Loucy (cell line): ENCODE measurements at regions not wholly inside any gene's neighbourhood (a gene's known extent, or its start where the extent isn't known, plus 50 kb on each side); places are given as distances from the start of the nearest gene placed in this dataset.

Experiments
- H2AFZ ChIP-seq: fragments of 200-600 bp; sonication (generic); 2 replicates; pipeline ENCODE4 v1.6.0; 2016; ENCODE audit warnings: antibody characterized with exemption, mild to moderate bottlenecking, low read length, moderate library complexity
- H3F3A ChIP-seq: fragments of 200-600 bp; 2 replicates; pipeline ENCODE4 v1.6.0; 2016; ENCODE audit warnings: antibody characterized with exemption, low read depth, mild to moderate bottlenecking
- H3K27me3 ChIP-seq: fragments of 200-600 bp; sonication (generic); 2 replicates; pipeline ENCODE4 v1.6.1; 2014; ENCODE audit warnings: low read length, mild to moderate bottlenecking; ENCODE audit not compliant: insufficient read depth, poor library complexity, severe bottlenecking
- H3K36me3 ChIP-seq: fragments of 200-600 bp; sonication (generic); 2 replicates; pipeline ENCODE4 v1.6.1; 2016; ENCODE audit warnings: low read length; ENCODE audit not compliant: insufficient read depth
- H3K4me1 ChIP-seq: fragments of 200-600 bp; sonication (generic); 2 replicates; pipeline ENCODE4 v1.5.1; 2014; ENCODE audit warnings: low read length, mild to moderate bottlenecking; ENCODE audit not compliant: insufficient read depth, poor library complexity, severe bottlenecking
- H3K4me2 ChIP-seq: fragments of 200-600 bp; sonication (generic); 2 replicates; pipeline ENCODE4 v1.6.0; 2014; ENCODE audit warnings: antibody characterized with exemption, low read length, low read depth, mild to moderate bottlenecking; ENCODE audit not compliant: poor library complexity, severe bottlenecking
- H3K4me3 ChIP-seq: fragments of 200-600 bp; sonication (generic); 2 replicates; pipeline ENCODE4 v1.5.1; 2014; ENCODE audit warnings: low read length, mild to moderate bottlenecking, mixed read lengths; ENCODE audit not compliant: poor library complexity, severe bottlenecking
- H3K79me2 ChIP-seq: fragments of 200-600 bp; sonication (generic); 2 replicates; pipeline ENCODE4 v1.6.1; 2014; ENCODE audit warnings: low read length; ENCODE audit not compliant: insufficient read depth
- H3K9ac ChIP-seq: fragments of 200-600 bp; sonication (generic); 2 replicates; pipeline ENCODE4 v1.6.0; 2014; ENCODE audit warnings: mild to moderate bottlenecking, low read depth, low read length, moderate library complexity; ENCODE audit not compliant: poor library complexity, severe bottlenecking
- H3K9me2 ChIP-seq: fragments of 200-600 bp; sonication (generic); replicated peaks from 2 replicates; pipeline ENCODE4 v1.6.1; 2016; ENCODE audit warnings: low read depth, low read length, mixed read lengths
- H3K9me3 ChIP-seq: fragments of 200-600 bp; sonication (generic); 2 replicates; pipeline ENCODE4 v1.6.1; 2014; ENCODE audit warnings: mild to moderate bottlenecking, antibody characterized with exemption, low read length, low read depth; ENCODE audit not compliant: insufficient read depth
- H4K20me1 ChIP-seq: fragments of 200-600 bp; sonication (generic); 2 replicates; pipeline ENCODE4 v1.6.0; 2014; ENCODE audit warnings: antibody characterized with exemption, low read length, mild to moderate bottlenecking; ENCODE audit not compliant: insufficient read depth, poor library complexity, severe bottlenecking
- EZH2phosphoT487 ChIP-seq: fragments of 200-600 bp; IDR thresholded peaks from 2 replicates; pipeline ENCODE4 v1.6.1; 2018; ENCODE audit warnings: antibody characterized with exemption, mild to moderate bottlenecking, moderate library complexity, borderline replicate concordance
- TF ChIP-seq, protein P1 (sequence below): fragments of 200-600 bp; sonication (generic); conservative IDR thresholded peaks from 2 replicates; pipeline ENCODE4 v1.5.1; 2014; ENCODE audit warnings: mild to moderate bottlenecking, antibody characterized with exemption, low read length

DNA sequence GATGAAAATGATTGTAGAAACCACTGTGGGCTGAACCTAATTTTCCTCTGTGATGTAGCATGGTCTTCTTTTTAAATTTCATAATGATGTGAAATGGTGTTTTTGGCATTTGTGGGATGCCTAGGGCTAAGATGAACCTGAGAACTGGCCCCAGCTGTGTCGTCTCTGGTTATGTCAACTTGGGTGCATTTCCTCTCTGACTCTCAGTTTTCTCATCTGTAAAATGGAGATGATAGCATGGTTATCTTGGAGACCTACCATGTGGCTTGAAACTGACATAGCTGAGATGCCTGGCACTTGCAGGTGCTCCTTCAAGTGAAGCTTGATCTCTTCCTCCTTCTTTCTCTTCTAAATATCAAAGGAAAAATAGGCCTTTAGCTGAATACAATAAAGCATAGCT is 77.8 kb downstream of the BOD1 start:
- Histone ChIP-seq H3K27me3 (no peaks in the 10 kb centered on the region), H3K9me3 (no peaks in the 10 kb centered on the region), H4K20me1 (no peaks in the 10 kb centered on the region), H3K36me3 (no peaks in the 10 kb centered on the region), H3K4me1 (no peaks in the 10 kb centered on the region), H3K9ac (no peak overlapping the region), H2AFZ (no peak overlapping the region), H3K4me2 (no peak overlapping the region), H3K4me3 (no peak overlapping the region), H3K9me2 (no peaks in the 10 kb centered on the region), H3K79me2 (no peaks in the 10 kb centered on the region), H3F3A (no peaks in the 10 kb centered on the region)
- TF ChIP-seq EZH2phosphoT487 = no peak
- TF ChIP-seq, protein P1, sequence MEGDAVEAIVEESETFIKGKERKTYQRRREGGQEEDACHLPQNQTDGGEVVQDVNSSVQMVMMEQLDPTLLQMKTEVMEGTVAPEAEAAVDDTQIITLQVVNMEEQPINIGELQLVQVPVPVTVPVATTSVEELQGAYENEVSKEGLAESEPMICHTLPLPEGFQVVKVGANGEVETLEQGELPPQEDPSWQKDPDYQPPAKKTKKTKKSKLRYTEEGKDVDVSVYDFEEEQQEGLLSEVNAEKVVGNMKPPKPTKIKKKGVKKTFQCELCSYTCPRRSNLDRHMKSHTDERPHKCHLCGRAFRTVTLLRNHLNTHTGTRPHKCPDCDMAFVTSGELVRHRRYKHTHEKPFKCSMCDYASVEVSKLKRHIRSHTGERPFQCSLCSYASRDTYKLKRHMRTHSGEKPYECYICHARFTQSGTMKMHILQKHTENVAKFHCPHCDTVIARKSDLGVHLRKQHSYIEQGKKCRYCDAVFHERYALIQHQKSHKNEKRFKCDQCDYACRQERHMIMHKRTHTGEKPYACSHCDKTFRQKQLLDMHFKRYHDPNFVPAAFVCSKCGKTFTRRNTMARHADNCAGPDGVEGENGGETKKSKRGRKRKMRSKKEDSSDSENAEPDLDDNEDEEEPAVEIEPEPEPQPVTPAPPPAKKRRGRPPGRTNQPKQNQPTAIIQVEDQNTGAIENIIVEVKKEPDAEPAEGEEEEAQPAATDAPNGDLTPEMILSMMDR = no peak

DNA sequence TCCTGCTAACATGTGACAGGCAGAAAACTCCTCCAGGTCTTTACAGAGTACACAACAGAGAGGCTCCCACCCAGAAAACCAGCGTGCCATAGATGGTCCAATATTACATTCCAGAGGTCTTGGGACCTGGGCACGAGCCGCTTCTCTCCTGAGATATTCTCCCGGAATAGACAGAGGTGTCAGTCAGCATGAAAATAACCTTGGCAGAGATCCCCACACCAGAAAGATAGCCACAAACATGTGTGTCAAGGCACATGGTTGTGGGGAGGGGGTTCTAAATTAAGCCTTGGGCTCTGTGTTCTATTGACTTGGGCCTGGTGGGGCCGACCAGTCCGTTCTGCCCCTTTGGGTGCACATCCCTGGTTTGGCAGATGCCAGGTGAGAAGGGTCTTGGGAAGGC is 78.4 kb downstream of the BOD1 start:
- no peaks in the 10 kb centered on the region for H3F3A ChIP-seq
- no peaks in the 10 kb centered on the region for H4K20me1 ChIP-seq
- H3K9me2 ChIP-seq = no peaks in the 10 kb centered on the region
- TF ChIP-seq, protein P1 = no peak
- no peak for TF ChIP-seq EZH2phosphoT487
- H3K36me3 ChIP-seq = no peaks in the 10 kb centered on the region
- no peak overlapping the region for H2AFZ ChIP-seq
- no peaks in the 10 kb centered on the region for H3K4me1 ChIP-seq
- no peaks in the 10 kb centered on the region for H3K79me2 ChIP-seq
- no peak overlapping the region for H3K4me3 ChIP-seq
- no peak overlapping the region for H3K4me2 ChIP-seq
- no peaks in the 10 kb centered on the region for H3K9me3 ChIP-seq
- H3K9ac ChIP-seq = no peak overlapping the region
- H3K27me3 ChIP-seq = no peaks in the 10 kb centered on the region

DNA sequence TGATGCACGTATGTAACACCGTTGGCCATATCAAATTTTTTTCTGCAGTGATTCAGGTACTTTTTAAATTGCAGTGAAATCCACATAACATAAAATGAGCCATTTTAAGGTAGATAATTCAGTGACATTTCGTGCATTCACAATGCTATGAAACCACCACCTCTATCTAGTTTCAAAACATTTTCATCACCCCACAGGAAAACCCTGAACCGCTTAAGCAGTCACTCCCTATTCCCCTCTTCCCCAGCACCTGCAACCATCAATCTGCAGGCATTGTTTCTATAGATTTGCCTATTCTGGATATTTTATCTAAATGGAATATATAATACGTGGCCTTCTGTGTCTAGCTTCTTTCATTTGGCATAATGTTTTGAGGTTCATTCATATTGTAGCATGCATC is 79.2 kb downstream of the BOD1 start:
- H2AFZ ChIP-seq = no peak overlapping the region
- no peaks in the 10 kb centered on the region for H3K9me2 ChIP-seq
- TF ChIP-seq, protein P1 = no peak
- TF ChIP-seq EZH2phosphoT487 = no peak
- no peak overlapping the region for H3K4me3 ChIP-seq
- no peaks in the 10 kb centered on the region for H3K4me1 ChIP-seq
- no peaks in the 10 kb centered on the region for H3K9me3 ChIP-seq
- H3K4me2 ChIP-seq = no peak overlapping the region
- H3K79me2 ChIP-seq = no peaks in the 10 kb centered on the region
- H3F3A ChIP-seq = no peaks in the 10 kb centered on the region
- no peaks in the 10 kb centered on the region for H4K20me1 ChIP-seq
- H3K9ac ChIP-seq = no peak overlapping the region
- H3K27me3 ChIP-seq = no peaks in the 10 kb centered on the region
- no peaks in the 10 kb centered on the region for H3K36me3 ChIP-seq
